ENCODE measurements at regions not wholly inside any gene's neighbourhood (a gene's known extent, or its start where the extent isn't known, plus 50 kb on each side); places are given as distances from the start of the nearest gene placed in this dataset.

DNA sequence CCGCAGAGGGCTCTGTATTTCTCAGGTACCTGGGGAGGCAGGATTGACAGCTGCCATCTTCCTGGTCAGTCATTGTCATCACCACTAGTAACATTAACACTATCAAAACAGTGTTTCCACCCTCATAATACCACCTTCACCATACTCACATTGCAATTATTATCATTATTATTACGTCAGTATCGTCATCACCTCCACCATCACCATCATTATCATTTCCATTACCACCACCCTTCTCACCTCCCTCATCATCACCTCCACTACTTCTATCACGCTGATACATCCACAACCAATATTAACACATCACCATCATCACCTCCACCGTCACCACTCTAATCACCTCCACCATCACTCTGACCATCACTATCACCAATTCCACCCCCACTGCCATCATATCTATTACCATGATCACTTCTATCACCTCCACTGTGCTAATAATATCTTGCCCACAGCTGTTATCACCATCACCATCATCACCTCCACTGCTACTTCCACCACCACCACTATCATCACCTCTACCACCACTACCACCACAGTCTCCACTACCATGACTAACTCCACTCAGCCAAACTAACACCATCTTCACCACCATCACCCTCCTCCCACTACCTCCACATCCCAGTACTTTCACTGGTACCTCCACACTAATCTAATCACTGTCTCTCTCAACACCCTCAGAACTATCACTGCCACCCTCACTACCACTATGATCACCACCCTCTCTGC lies 196.4 kb downstream of the RPS24 start:
- TF ChIP-seq TCF7L2 (IDR thresholded peaks at IDR 0.05; ENCODE audit: borderline replicate concordance, extremely low read depth, insufficient read depth, insufficient read length) (no peak), MAX (IDR thresholded peaks at IDR 0.05) (no peak), CTCF (IDR thresholded peaks at IDR 0.05 in 2 of 3, conservative IDR thresholded peaks at IDR 0.05 in 1 of 3; ENCODE audit: borderline replicate concordance in 1 of 3, insufficient read depth in 1 of 3, low read depth in 2 of 3, low read length in 2 of 3) (no peak), ZNF274 (IDR thresholded peaks at IDR 0.05; ENCODE audit: low read depth, low read length) (no peak), EZH2phosphoT487 (IDR thresholded peaks at IDR 0.05; ENCODE audit: borderline replicate concordance) (no peak), CBX3 (IDR thresholded peaks at IDR 0.05; ENCODE audit: low read depth) (no peak), RAD21 (IDR thresholded peaks at IDR 0.05; ENCODE audit: low read depth) (no peak), EZH2 (IDR thresholded peaks at IDR 0.05) (no peak)

Data from HCT116 (cell line).